ENCODE measurements at regions not wholly inside any gene's neighbourhood (a gene's known extent, or its start where the extent isn't known, plus 50 kb on each side); places are given as distances from the start of the nearest gene placed in this dataset.

DNA sequence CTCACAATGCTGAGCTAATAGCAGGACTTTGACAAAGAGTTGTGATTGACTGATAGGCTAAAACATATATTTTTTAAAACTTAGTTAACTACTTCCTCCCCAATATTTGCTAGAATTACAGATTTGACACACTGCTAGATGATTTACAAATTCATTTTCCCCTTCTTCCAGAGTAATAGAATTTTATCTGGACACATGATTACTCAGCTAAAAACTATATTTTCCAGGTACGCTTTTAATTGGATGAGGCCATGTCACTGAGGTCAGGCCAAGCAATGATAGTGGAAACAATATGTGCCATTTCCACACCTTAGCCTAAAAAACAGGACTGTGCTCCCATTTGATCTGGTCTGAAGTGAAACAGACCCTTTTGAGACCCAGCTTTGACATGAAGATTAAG, 193.3 kb upstream of the PGRMC2 start:
- no peak for TF ChIP-seq CTCF (IDR thresholded peaks at IDR 0.05; ENCODE audit: low read depth, low read length)
- DNase-seq (ENCODE audit: extremely low read depth, low read depth), result no peak

- TF ChIP-seq CTCF (IDR thresholded peaks at IDR 0.05; ENCODE audit: low read depth, low read length), result no peak
Observed at GRCh38 chr4:128477540-128477939, 189.9 kb upstream of the PGRMC2 start.

DNA sequence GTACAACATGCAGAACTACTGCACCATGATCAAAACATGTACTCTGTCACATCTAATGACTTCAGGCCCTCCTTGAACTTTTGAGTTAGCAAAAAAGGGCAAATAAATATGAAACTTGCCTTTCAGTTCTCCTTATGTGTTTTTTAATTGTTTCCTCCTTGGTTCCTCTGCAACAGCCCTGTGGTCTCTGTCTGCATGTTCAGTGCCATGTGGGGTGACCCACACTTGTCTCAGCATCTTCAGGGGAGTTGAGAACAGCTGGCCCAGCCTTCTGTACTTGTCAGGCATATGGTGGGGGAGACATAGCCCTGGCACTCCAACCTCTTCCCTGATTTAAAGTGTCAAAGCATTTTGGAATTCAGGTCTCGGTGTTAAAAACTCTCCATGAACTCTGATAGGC, 188.0 kb upstream of the PGRMC2 start:
- no peak for TF ChIP-seq CTCF (IDR thresholded peaks at IDR 0.05; ENCODE audit: low read depth, low read length)

More at GRCh38 chr4:128477540-128477939, 189.9 kb upstream of the PGRMC2 start:
- no peak for DNase-seq (ENCODE audit: extremely low read depth, low read depth)

GRCh38 chr4:128471576-128471975, 184.0 kb upstream of the PGRMC2 start:
- no peak for TF ChIP-seq CTCF (IDR thresholded peaks at IDR 0.05; ENCODE audit: low read depth, low read length)
- no peak for DNase-seq (ENCODE audit: extremely low read depth, low read depth)

More for the DNA sequence above, 188.0 kb upstream of the PGRMC2 start:
- DNase-seq (ENCODE audit: extremely low read depth, low read depth), result no peak

DNA sequence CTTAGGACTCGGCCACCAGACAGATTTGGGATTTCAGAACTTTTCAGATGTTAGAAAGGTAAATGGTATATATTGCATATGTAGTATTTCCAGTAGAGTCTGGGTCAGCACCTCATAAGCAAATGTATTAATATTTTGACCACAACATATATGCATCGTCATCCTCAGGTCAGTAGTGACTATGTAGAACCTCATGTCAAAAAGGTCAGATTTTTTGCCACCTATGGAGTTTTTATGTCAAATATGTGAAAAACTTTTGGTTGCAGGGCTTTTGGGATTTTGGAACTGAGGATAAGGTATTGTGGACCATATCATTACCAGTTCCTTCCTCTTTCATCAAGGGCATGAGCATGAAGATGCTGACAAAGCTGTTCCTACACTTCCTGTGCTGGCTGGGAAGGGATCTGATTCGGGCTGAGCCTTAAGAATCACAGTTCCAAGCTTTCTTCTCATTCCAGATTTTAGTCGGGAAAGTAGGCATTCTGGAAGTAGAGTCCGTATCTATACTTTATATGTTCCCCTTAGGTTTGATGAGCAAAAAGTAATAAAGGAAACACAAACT, 183.0 kb upstream of the PGRMC2 start:
- DNase-seq (ENCODE audit: extremely low read depth, low read depth), result no peak
- TF ChIP-seq CTCF (IDR thresholded peaks at IDR 0.05; ENCODE audit: low read depth, low read length), result no peak

GRCh38 chr4:128468123-128468989, 180.7 kb upstream of the PGRMC2 start:
- peak; percentile 91 for DNase-seq (ENCODE audit: extremely low read depth, low read depth)
- TF ChIP-seq CTCF (IDR thresholded peaks at IDR 0.05; ENCODE audit: low read depth, low read length), result no peak

GRCh38 chr4:128465523-128465922, 177.9 kb upstream of the PGRMC2 start:
- TF ChIP-seq CTCF (IDR thresholded peaks at IDR 0.05; ENCODE audit: low read depth, low read length), result no peak
- no peak for DNase-seq (ENCODE audit: extremely low read depth, low read depth)

Measured in AG09319 (cell line).